ENCODE measurements at regions not wholly inside any gene's neighbourhood (a gene's known extent, or its start where the extent isn't known, plus 50 kb on each side); places are given as distances from the start of the nearest gene placed in this dataset.

GRCh38 chr7:106464651-106465050, 179.9 kb upstream of the NAMPT start (continued):
- TF ChIP-seq PRDM2 (tag by site-specific recombination; IDR thresholded peaks at IDR 0.05; ENCODE audit: borderline replicate concordance) = no peak
- no peak for TF ChIP-seq ZNF645 (tag by site-specific recombination; IDR thresholded peaks at IDR 0.05)

GRCh38 chr7:106463851-106464611, 179.2 kb upstream of the NAMPT start:
- Histone ChIP-seq H3K4me1 (ENCODE audit: control insufficient read depth, insufficient read depth, low read length) (no peaks in the 10 kb centered on the region), H3K4me3 (ENCODE audit: low read depth, low read length) (no peak overlapping the region), H3K27ac (ENCODE audit: extremely low read depth, low read depth, low read length) (no peak overlapping the region), H3K36me3 (ENCODE audit: control insufficient read depth in 2 of 2, insufficient read depth in 1 of 2, low read length in 2 of 2) (no peaks in the 10 kb centered on the region), H3K9me3 (ENCODE audit: control insufficient read depth, insufficient read depth, low read depth, low read length) (no peaks in the 10 kb centered on the region)
- ChIA-PET POLR2A (interaction anchor here (0.6 kb wide), 1 partner anchor 316 kb away, joined by 6 read pairs; no protein-coding TSS in a partner anchor), CTCF (interaction anchor here (0.6 to 8.6 kb wide), 6 partner anchors 40 to 300 kb away, joined by 3 to 164 read pairs (median 4); no protein-coding TSS in a partner anchor)
- no peak for TF ChIP-seq ZNF280D (tag by site-specific recombination; IDR thresholded peaks at IDR 0.05)
- no peak for TF ChIP-seq ZNF157 (tag by site-specific recombination; IDR thresholded peaks at IDR 0.05)
- TF ChIP-seq ZNF2 (tag by site-specific recombination; IDR thresholded peaks at IDR 0.05) = no peak
- no peak for TF ChIP-seq ZNF707 (tag by site-specific recombination; IDR thresholded peaks at IDR 0.05)
- no peak for TF ChIP-seq ZBTB21 (tag by site-specific recombination; IDR thresholded peaks at IDR 0.05)
- TF ChIP-seq ZNF629 (tag by site-specific recombination; IDR thresholded peaks at IDR 0.05) = no peak
- no peak for TF ChIP-seq ZBTB48 (tag by site-specific recombination; IDR thresholded peaks at IDR 0.05)
- TF ChIP-seq ZNF311 (tag by site-specific recombination; IDR thresholded peaks at IDR 0.05; ENCODE audit: borderline replicate concordance) = no peak
- no peak for TF ChIP-seq ZNF548 (tag by site-specific recombination; IDR thresholded peaks at IDR 0.05)
- no peak for TF ChIP-seq CTCF (tag by site-specific recombination; IDR thresholded peaks at IDR 0.05)
- no peak for TF ChIP-seq ZSCAN30 (tag by site-specific recombination; IDR thresholded peaks at IDR 0.05)
- no peak for TF ChIP-seq TSHZ1 (tag by site-specific recombination; IDR thresholded peaks at IDR 0.05; ENCODE audit: borderline replicate concordance)
- no peak for TF ChIP-seq KLF1 (tag by site-specific recombination; IDR thresholded peaks at IDR 0.05)
- TF ChIP-seq SP3 (tag by site-specific recombination; IDR thresholded peaks at IDR 0.05) = no peak
- no peak for TF ChIP-seq ZNF501 (tag by site-specific recombination; IDR thresholded peaks at IDR 0.05)
- no peak for TF ChIP-seq ZNF48 (tag by site-specific recombination; IDR thresholded peaks at IDR 0.05)
